ENCODE measurements at regions not wholly inside any gene's neighbourhood (a gene's known extent, or its start where the extent isn't known, plus 50 kb on each side); places are given as distances from the start of the nearest gene placed in this dataset.
"Not testable (repeated sequence)": the region's sequence is repeated elsewhere in the genome, so short reads cannot be mapped to it uniquely, and the experiment has no call there.

GRCh38 chr21:32956061-32956656, 69.6 kb upstream of the OLIG2 start:
- ChIA-PET CTCF (interaction anchor here (1.9 kb wide), 1 partner anchor 16 kb away, joined by 9 read pairs; no protein-coding TSS in a partner anchor), POLR2A (ENCODE audit: low non-redundant PET) (no interaction called here)
- no peak overlapping the region for H3K27ac ChIP-seq
- TF ChIP-seq, protein P1, sequence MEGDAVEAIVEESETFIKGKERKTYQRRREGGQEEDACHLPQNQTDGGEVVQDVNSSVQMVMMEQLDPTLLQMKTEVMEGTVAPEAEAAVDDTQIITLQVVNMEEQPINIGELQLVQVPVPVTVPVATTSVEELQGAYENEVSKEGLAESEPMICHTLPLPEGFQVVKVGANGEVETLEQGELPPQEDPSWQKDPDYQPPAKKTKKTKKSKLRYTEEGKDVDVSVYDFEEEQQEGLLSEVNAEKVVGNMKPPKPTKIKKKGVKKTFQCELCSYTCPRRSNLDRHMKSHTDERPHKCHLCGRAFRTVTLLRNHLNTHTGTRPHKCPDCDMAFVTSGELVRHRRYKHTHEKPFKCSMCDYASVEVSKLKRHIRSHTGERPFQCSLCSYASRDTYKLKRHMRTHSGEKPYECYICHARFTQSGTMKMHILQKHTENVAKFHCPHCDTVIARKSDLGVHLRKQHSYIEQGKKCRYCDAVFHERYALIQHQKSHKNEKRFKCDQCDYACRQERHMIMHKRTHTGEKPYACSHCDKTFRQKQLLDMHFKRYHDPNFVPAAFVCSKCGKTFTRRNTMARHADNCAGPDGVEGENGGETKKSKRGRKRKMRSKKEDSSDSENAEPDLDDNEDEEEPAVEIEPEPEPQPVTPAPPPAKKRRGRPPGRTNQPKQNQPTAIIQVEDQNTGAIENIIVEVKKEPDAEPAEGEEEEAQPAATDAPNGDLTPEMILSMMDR (conservative IDR thresholded peaks at IDR 0.05; ENCODE audit: low read depth): no peak
- DNase-seq (ENCODE audit: low spot score): no peak

DNA sequence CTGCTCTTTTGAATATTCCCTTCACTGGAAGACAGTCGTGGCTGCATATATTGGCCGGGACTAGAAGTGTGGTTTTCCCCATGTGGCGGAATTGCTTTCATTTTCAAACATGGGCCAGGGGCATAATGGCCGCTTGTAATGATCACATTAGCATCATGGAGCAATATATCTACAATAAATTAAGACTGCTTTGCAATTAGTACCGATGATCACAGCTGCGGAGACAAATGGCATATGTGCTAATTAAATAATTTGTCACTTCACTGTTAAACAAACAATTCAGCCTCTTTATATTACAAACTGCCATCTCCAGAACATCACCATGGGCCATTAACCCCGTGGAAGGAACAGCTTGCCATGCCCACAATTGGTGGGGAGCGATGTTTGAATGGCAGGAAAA, 68.2 kb upstream of the OLIG2 start:
- no peak for DNase-seq (ENCODE audit: low spot score)
- no peak overlapping the region for H3K27ac ChIP-seq
- POLR2A ChIA-PET (ENCODE audit: low non-redundant PET): no interaction called here
- CTCF ChIA-PET: no interaction called here
- TF ChIP-seq, protein P1 (conservative IDR thresholded peaks at IDR 0.05; ENCODE audit: low read depth): no peak

GRCh38 chr21:32958288-32959002, 67.3 kb upstream of the OLIG2 start:
- ChIA-PET CTCF (interaction anchor here (0.7 to 1.1 kb wide), 2 partner anchors 22 to 118 kb away, joined by 3 to 4 read pairs; no protein-coding TSS in a partner anchor), POLR2A (ENCODE audit: low non-redundant PET) (no interaction called here)
- DNase-seq (ENCODE audit: low spot score): no peak
- H3K27ac ChIP-seq: no peak overlapping the region
- TF ChIP-seq, protein P1 (conservative IDR thresholded peaks at IDR 0.05; ENCODE audit: low read depth): no peak

GRCh38 chr21:32962268-32962667, 63.5 kb upstream of the OLIG2 start:
- TF ChIP-seq, protein P1 (conservative IDR thresholded peaks at IDR 0.05; ENCODE audit: low read depth): no peak
- no peak for DNase-seq (ENCODE audit: low spot score)
- POLR2A ChIA-PET (ENCODE audit: low non-redundant PET): no interaction called here
- CTCF ChIA-PET: no interaction called here
- no peak overlapping the region for H3K27ac ChIP-seq

DNA sequence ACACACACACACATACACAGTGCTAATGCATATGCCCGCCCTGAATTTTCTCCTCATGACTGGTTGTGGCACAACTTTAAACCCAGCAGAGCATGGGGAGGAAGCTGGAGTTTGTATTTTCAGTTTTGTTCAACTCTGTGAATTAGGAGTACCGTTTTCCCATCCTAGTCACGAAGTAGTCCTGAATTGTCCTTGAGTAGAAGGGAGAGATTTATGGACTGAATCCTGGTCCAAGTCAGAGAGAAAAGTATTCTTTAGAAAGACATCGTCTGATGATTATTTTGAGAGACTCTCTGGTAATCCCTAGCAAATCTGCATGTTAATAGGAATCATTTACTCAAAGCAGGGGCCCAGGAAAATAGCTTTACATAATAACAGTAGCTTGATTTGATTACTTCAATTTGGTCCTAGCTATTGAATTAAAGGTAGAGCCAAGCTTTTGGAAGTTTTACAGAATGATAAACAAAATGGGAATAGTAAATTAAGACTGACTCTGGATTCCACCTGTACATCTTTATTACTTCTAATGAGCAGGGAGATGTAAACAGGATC, 60.5 kb upstream of the OLIG2 start:
- TF ChIP-seq, protein P1 (conservative IDR thresholded peaks at IDR 0.05; ENCODE audit: low read depth): no peak
- ChIA-PET POLR2A (ENCODE audit: low non-redundant PET) (no interaction called here), CTCF (no interaction called here)
- DNase-seq (ENCODE audit: low spot score): no peak
- H3K27ac ChIP-seq: no peak overlapping the region

GRCh38 chr21:32966120-32966519, 59.6 kb upstream of the OLIG2 start:
- ChIA-PET CTCF (interaction anchor here (0.7 kb wide), 1 partner anchor 203 kb away, joined by 3 read pairs; no protein-coding TSS in a partner anchor), POLR2A (ENCODE audit: low non-redundant PET) (no interaction called here)
- TF ChIP-seq, protein P1 (conservative IDR thresholded peaks at IDR 0.05; ENCODE audit: low read depth): no peak
- H3K27ac ChIP-seq: no peak overlapping the region
- no peak for DNase-seq (ENCODE audit: low spot score)

DNA sequence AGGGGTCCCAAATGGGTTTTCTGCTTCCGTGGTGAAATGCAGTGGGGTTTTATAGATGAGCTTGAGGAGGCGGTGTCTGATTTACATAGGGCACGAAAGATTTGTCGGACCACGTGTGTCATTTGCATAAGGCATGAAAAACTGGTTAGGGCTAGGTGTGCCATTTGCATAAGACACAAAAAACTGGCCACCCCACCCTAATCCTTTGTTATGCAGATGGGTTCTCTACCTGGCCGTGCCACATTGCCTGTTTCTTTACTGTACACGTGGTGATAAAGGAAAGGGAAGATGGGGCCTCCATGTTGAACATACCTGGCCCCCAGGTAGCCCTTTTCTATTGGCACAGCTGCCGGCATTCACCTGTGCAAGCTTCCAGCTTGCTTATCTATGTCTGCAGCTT, 57.6 kb upstream of the OLIG2 start:
- CTCF ChIA-PET; H3K27ac ChIP-seq; DNase-seq (ENCODE audit: low spot score); POLR2A ChIA-PET (ENCODE audit: low non-redundant PET): not testable (repeated sequence)

All from RWPE1 (cell line).